ENCODE measurements at regions not wholly inside any gene's neighbourhood (a gene's known extent, or its start where the extent isn't known, plus 50 kb on each side); places are given as distances from the start of the nearest gene placed in this dataset.

DNA sequence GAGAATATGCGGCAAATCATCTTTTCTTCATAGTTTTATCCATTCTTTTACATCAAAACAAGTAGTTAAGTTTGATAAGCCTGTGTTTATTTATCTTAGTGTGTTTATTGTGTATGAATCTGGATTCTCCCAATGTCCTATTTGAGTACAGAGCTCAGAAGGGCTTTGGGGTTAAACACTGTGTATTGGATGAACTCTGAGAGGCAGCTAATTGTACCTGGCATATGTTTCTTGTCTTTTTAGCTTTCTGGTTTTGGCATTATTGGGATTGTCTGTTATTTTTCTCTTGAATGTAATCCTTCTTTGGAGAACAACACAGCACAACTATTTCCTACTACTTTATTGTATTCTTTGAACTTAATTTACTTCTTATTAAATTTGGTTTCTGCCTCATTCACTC is 906.9 kb downstream of the ADGRL2 start:
- ATAC-seq (no peak), DNase-seq (ENCODE audit: missing footprints) (no peak)
- intact Hi-C loops (cut with DNase I), result no loop called here

DNA sequence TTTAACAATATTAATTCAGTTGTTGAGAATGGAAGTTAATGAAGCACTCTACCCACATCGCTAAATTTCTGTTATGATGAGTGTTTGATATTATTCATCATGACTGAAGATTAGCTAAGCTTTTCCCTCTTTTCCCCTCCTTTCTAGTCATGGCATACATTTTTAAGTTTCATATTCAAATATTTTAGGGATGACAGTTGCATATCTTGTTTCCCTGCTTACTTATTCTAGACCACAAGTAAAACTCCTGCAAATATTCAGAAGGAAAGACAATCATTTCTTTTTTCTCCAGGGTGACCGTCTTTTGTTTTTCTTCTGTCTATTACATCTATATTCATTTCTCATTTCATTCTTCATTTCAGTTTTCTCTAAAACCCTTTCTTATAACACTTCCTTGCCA is 906.0 kb downstream of the ADGRL2 start:
- DNase-seq (ENCODE audit: missing footprints) (no peak), ATAC-seq (no peak)
- intact Hi-C loops (cut with DNase I), result no loop called here

- ATAC-seq (no peak), DNase-seq (ENCODE audit: missing footprints) (no peak)
- intact Hi-C loops (cut with DNase I), result no loop called here
Measured at GRCh38 chr1:82704966-82705365, 904.2 kb downstream of the ADGRL2 start.

GRCh38 chr1:82704393-82704792 is 903.7 kb downstream of the ADGRL2 start:
- DNase-seq (ENCODE audit: missing footprints), result no peak
- intact Hi-C loops (cut with DNase I), result no loop called here
- no peak for ATAC-seq

GRCh38 chr1:82703951-82704350 is 903.2 kb downstream of the ADGRL2 start:
- ATAC-seq (no peak), DNase-seq (ENCODE audit: missing footprints) (no peak)
- intact Hi-C loops (cut with DNase I), result no loop called here

- ATAC-seq, result no peak
- no peak for DNase-seq (ENCODE audit: missing footprints)
- intact Hi-C loops (cut with DNase I), result no loop called here
Measured at GRCh38 chr1:82700476-82700875, 899.7 kb downstream of the ADGRL2 start.

DNA sequence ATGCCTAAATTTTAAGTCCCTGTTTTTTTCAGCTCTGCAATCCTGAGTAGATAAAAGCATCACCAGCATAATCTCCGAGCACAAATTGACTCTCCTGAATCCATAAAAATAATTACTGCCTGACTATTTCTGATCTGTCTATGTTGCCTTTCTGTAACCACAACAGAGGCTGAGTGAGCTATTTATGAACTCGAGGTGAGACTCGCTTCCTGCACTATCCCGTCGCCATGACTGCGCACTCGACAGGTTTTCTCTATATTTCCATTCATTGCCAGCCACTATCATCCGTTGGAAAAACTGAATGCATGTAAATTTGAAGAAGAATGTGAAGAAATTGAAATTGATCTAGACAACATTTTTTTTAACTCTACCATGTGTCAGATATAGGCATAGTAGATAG is 897.2 kb downstream of the ADGRL2 start:
- ATAC-seq (no peak), DNase-seq (ENCODE audit: missing footprints) (no peak)
- intact Hi-C loops (cut with DNase I), result no loop called here

DNA sequence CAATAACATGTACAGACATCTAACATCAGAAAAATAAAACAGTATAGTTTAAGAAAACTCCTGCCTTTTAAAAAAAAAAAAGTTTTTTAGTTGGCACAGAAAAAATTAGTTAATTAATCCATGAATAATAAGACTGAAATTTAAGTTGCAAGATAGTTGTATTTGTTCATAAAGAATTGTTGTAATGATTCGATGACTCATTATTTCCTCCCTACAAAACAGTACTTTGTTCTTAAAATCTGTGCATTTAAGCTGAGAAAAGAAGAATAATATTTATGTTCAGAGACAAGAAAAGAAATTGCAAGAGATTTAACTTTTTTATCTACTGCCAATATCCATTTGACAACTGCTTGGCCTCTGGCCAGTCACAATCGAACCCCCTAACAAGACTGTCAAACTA is 894.7 kb downstream of the ADGRL2 start:
- DNase-seq (ENCODE audit: missing footprints), result no peak
- intact Hi-C loops (cut with DNase I), result no loop called here
- no peak for ATAC-seq

- intact Hi-C loops (cut with DNase I), result no loop called here
- DNase-seq (ENCODE audit: missing footprints) (no peak), ATAC-seq (no peak)
Measured at GRCh38 chr1:82690411-82690810, 889.7 kb downstream of the ADGRL2 start.

DNA sequence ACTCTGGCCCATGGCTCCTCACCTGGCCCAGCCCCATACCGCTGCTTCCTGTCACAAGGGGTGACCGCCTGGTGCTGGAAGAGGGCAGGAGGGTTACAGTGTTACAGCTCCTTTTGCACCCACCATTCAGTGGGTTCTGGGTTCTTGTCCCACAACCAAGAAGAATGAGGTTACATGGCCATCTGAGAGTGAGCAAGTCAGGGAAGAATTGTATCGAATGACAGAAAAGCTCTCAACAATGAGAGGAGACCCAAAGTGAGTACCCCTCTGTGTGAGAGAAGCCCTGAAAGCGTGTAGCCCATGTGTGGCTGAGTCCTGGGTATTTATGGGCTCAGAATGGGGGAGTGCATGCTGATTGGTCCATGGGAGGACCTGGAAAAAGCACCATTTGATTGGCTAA is 888.5 kb downstream of the ADGRL2 start:
- ATAC-seq (no peak), DNase-seq (ENCODE audit: missing footprints) (no peak)
- intact Hi-C loops (cut with DNase I), result no loop called here

DNA sequence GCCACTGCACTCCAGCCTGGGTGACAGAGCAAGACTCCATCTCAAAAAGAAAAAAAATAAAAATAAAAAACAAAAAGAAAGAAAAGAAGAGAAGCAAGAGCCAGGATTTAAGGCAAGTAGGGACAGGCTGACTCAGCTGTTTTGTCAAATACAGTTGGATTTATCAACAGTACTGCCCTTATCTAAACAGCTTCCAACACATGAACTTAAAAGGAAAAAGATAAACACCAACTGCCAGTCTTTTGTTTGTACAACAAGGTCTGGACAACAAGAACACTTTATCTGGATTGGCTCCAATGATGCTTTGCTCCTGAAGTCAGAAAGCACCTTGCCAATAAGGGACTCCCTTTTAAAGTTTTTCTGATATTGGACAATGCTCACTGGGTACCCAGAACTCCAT is 886.0 kb downstream of the ADGRL2 start:
- intact Hi-C loops (cut with DNase I), result no loop called here
- ATAC-seq (no peak), DNase-seq (ENCODE audit: missing footprints) (no peak)

DNA sequence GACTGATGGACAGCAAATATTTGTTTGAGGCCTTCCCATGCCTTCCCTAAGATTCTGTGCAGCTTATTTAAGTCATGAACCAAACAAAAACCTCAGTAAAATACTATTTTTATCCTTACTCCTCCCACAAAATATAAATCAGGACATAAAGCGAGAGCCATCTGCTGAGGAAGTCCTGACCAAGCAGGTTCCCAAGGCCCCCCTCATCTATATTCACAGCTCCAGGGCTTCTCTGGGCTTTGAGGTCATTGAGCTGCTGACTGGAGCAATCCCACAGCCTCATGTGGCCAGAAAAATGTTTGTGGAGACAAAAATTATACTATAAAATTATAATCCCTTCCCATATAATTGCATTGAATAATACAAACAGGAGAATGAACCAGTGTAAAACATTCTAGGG is 846.2 kb downstream of the ADGRL2 start:
- intact Hi-C loops (cut with DNase I), result no loop called here
- DNase-seq (ENCODE audit: missing footprints), result no peak
- ATAC-seq, result no peak

DNA sequence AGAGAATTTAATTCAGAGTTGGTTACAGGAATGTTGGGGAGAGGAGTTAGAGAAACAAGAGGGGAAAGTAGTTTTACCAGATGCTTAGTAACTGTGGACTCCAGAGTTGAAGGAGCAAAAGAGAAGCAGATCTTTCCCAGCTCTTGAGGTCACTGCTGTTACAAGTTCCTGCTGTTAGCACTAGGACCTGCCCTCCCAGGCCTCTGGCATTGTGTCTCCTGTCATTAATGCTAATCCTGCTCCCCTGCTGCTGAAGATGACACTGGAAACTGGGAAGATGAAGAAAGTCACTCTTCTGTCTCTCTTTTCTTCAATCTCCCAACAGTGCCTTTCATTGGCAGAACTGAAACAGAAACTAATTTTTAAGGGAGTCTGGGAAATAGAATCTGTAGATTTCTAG is 845.6 kb downstream of the ADGRL2 start:
- intact Hi-C loops (cut with DNase I), result no loop called here
- no peak for DNase-seq (ENCODE audit: missing footprints)
- no peak for ATAC-seq

GRCh38 chr1:82644186-82644915 is 843.6 kb downstream of the ADGRL2 start:
- DNase-seq (ENCODE audit: missing footprints), result no peak
- intact Hi-C loops (cut with DNase I), result no loop called here
- ATAC-seq, result no peak

DNA sequence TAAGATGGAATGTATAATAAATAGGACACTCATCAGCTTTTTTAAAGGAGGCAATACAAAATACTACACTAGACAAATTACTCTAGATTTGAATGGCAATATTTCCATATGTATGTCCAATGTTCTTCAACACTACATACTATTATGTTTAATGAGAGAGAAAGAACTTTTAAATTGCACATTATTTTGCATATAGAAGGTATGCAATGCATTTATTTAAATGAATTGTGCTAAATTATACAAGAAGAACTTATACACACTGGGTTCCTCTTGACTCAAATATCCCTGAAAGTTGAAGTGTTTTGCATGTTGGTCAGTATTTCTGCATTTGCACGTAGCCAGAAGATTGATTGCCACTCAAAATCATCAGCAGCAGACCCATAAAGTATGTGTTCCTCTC is 839.6 kb downstream of the ADGRL2 start:
- no peak for DNase-seq (ENCODE audit: missing footprints)
- intact Hi-C loops (cut with DNase I), result no loop called here
- no peak for ATAC-seq

DNA sequence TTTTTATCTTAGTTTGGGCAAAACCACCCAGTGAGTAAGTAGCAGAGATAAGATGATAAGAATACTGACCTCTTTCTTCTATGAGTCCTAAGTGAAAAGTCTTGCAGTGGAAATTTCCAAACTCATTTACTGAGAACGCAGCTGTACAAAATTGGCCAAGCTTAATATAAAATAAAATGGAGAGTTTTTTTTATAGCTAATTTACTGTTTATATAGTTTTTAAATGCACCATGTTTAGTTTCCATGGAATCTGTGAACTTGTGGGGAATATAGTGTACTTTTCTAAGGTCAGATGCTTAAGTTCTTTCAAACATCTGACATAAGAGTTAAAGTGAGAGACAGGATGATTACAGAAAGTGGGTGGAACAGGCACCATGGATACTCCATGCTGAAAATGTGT is 833.5 kb downstream of the ADGRL2 start:
- no peak for DNase-seq (ENCODE audit: missing footprints)
- ATAC-seq, result no peak
- intact Hi-C loops (cut with DNase I), result no loop called here

DNA sequence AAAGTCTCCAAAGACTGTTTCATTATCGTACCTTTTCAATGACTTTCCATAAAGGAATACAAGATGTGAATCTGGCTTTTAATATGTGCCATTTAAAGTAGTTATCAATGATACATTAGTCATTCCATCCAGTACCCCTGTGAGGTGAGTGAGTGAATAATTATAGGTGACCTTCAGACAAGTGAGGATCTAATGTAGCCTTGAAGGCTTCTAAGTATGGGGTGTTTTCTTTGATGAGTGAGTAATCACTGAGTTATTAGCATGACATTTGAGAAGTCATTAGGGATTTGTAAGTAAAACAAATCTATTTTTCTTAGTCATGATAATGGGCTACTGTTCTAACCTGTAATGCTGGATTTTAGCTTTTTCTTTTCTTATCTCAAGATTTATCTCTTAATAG is 831.4 kb downstream of the ADGRL2 start:
- intact Hi-C loops (cut with DNase I), result no loop called here
- DNase-seq (ENCODE audit: missing footprints) (no peak), ATAC-seq (no peak)

- intact Hi-C loops (cut with DNase I), result no loop called here
- no peak for DNase-seq (ENCODE audit: missing footprints)
- ATAC-seq, result no peak
Measured at GRCh38 chr1:82628887-82629286, 828.2 kb downstream of the ADGRL2 start.

DNA sequence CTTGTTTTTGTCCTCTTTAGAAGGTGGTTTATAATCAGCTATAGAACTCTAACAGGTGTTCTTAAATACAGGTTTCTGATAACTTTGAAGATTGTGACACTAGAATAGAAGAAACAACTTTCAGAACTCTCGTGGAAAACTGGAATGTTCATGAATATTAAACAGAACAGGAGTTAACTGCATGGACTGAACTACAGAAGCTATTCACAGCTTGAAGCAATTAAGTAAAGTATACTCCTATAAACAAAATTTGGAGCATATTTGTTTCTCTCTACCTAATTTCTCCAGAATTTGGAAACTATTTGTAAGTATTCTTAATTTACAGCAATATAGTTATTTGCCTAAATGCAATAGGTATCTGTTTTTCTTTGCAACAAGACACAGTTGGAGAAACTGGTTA is 824.8 kb downstream of the ADGRL2 start:
- no peak for DNase-seq (ENCODE audit: missing footprints)
- ATAC-seq, result no peak
- intact Hi-C loops (cut with DNase I), result no loop called here

GRCh38 chr1:82621076-82621475 is 820.3 kb downstream of the ADGRL2 start:
- no peak for ATAC-seq
- intact Hi-C loops (cut with DNase I), result no loop called here
- no peak for DNase-seq (ENCODE audit: missing footprints)

- DNase-seq (ENCODE audit: missing footprints) (no peak), ATAC-seq (no peak)
- intact Hi-C loops (cut with DNase I), result no loop called here
Measured at GRCh38 chr1:82614090-82614489, 813.4 kb downstream of the ADGRL2 start.

Measured in Right ventricle myocardium inferior (tissue), 1 donor.